Head of caudate nucleus (tissue), 42 donors: ENCODE measurements at regions not wholly inside any gene's neighbourhood (a gene's known extent, or its start where the extent isn't known, plus 50 kb on each side); places are given as distances from the start of the nearest gene placed in this dataset.

Experiments
- DNase-seq, 42 donors: peaks; one replicate each; pipeline versions ENCODE4 v3.0.0 to v3.0.0-alpha.2; 2020 to 2021; ENCODE audit warnings: mixed read lengths in 7 of 42
- intact Hi-C: fragments of 100-400 bp; cut with DNase I; formaldehyde crosslinking; loops from one replicate; pipeline ENCODE4 v1.15.0; 2022

DNA sequence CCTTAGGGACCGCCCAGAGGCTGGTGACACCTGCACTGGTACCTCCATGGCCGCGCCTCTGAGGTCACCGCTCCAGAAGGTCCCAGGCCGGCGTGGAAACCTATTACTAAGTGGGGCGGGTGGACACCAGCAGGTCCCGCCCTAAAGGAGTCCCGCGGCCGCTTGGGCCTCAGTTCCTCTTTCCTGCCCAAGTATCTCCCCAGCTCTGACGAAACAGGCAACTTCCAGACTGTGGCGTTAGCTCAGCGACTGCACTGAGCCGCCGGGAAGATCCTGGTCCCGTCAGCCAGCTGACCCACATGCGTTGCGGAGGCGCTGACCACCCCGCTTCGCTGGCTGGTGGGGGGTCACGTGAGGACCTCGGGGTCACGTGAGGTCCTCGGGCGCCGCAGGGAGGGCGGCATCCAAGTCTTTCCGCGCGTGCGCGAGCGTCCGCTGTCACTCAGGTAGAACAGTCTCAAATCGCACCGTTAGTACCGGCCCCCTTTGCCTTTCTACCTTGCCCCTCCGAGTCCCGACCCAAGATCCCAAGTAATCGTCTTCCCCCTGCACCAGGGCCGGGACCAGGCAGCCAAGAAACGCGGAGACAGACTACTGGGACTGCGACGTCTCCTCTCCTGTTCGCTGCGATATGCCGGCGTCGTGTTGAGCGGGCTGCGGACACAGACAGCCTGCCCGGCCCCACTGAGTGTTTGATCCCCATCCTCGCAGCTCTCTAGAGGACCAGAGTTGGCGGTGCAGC lies 53.7 kb upstream of the KDM4C start:
- intact Hi-C loops = loop anchor here (2.0 to 10.0 kb wide), 2 partner anchors 21 to 51 kb away; partner anchors contain the start of gene KDM4C
- peak in 41 of 42 donors; percentile 65 to 97 (median 92) for DNase-seq

- intact Hi-C loops = loop anchor here (2.0 to 10.0 kb wide), 2 partner anchors 20 to 52 kb away; partner anchors contain the start of gene KDM4C
- DNase-seq = no peak
These were observed 55.1 kb upstream of the KDM4C start for GRCh38 chr9:6702707-6703106.

DNA sequence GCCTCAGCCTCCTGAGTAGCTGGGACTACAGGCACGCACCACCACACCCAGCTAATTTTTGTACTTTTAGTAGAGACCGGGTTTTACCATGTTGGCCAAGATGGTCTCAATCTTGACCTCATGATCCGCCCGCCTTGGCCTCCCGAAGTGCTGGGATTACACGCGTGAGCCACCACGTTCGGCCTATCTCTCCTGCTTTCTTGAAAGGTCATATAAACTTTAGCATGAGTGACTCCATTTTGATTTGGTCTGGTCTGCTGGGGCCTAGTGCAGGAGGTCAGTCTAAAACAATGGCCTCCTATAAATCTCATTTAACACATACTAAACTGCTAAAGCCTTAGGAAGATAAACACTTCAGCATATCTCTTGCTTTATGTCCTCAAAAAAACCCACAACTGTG lies 50.6 kb upstream of the GLDC start:
- intact Hi-C loops = no loop called here
- DNase-seq = no peak

GRCh38 chr9:6695121-6695814 lies 49.7 kb upstream of the GLDC start:
- no peak for DNase-seq
- intact Hi-C loops = no loop called here
